Stimulated activated CD4-positive, alpha-beta T cell treated with anti-CD3 and anti-CD28 coated beads, TNF-alpha, amount 100 ng/mL, for 1 hour (primary cell): ENCODE measurements at regions not wholly inside any gene's neighbourhood (a gene's known extent, or its start where the extent isn't known, plus 50 kb on each side); places are given as distances from the start of the nearest gene placed in this dataset.

Source experiments
- DNase-seq, 3 donors: peaks; one replicate each; pipeline ENCODE4 v3.0.0-alpha.2; 2020; ENCODE audit warnings: low read depth in 3 of 3, low spot score in 1 of 3

GRCh38 chr20:60467771-60468170 is 509.5 kb downstream of the CDH26 start:
- DNase-seq: no peak

GRCh38 chr20:60469829-60470228 is 511.6 kb downstream of the CDH26 start:
- no peak for DNase-seq

GRCh38 chr20:60470366-60470765 is 512.1 kb downstream of the CDH26 start:
- DNase-seq: no peak

GRCh38 chr20:60473211-60473610 is 515.0 kb downstream of the CDH26 start:
- DNase-seq: no peak

GRCh38 chr20:60474385-60474910 is 516.2 kb downstream of the CDH26 start:
- DNase-seq: no peak

GRCh38 chr20:60476045-60476444 is 517.8 kb downstream of the CDH26 start:
- no peak for DNase-seq

- no peak for DNase-seq
Measured at GRCh38 chr20:60477958-60478357, 519.7 kb downstream of the CDH26 start.

- no peak for DNase-seq
Measured at GRCh38 chr20:60478533-60478932, 520.3 kb downstream of the CDH26 start.

GRCh38 chr20:60480950-60481742 is 522.9 kb downstream of the CDH26 start:
- no peak for DNase-seq

GRCh38 chr20:60481743-60482133 is 523.5 kb downstream of the CDH26 start:
- DNase-seq: no peak

- no peak for DNase-seq
Measured at GRCh38 chr20:60482221-60483008, 524.2 kb downstream of the CDH26 start.

GRCh38 chr20:60483371-60483770 is 525.1 kb downstream of the CDH26 start:
- no peak for DNase-seq

- DNase-seq: no peak
Measured at GRCh38 chr20:60484316-60484715, 526.1 kb downstream of the CDH26 start.

GRCh38 chr20:60485012-60485760 is 527.0 kb downstream of the CDH26 start:
- no peak for DNase-seq

- no peak for DNase-seq
Measured at GRCh38 chr20:60486315-60486714, 528.1 kb downstream of the CDH26 start.

- no peak for DNase-seq
Measured at GRCh38 chr20:60486937-60487336, 528.7 kb downstream of the CDH26 start.

GRCh38 chr20:60490217-60491050 is 532.2 kb downstream of the CDH26 start:
- DNase-seq: no peak

GRCh38 chr20:60491051-60491581 is 532.9 kb downstream of the CDH26 start:
- no peak for DNase-seq

GRCh38 chr20:60494476-60494875 is 536.3 kb downstream of the CDH26 start:
- DNase-seq: no peak

GRCh38 chr20:60497298-60498035 is 539.2 kb downstream of the CDH26 start:
- no peak for DNase-seq
